Ovary (tissue), 3 donors: ENCODE measurements at regions not wholly inside any gene's neighbourhood (a gene's known extent, or its start where the extent isn't known, plus 50 kb on each side); places are given as distances from the start of the nearest gene placed in this dataset.

Experiments
- CTCF ChIP-seq, 3 donors: fragments of 450-650 bp in 2 of 3; fragments of 200-600 bp in 1 of 3; IDR thresholded peaks; one replicate each; pipeline versions ENCODE4 v1.5.1 to v1.8.0; 2016 to 2022; ENCODE audit warnings: antibody characterized with exemption in 3 of 3, mild to moderate bottlenecking in 1 of 3
- EP300 ChIP-seq: sonication (generic); formaldehyde crosslinking; IDR thresholded peaks from one replicate; pipeline ENCODE4 v1.6.1; 2017; ENCODE audit warnings: antibody characterized with exemption
- donor health status: DM: no; HTN: no; CAD: no.

- TF ChIP-seq CTCF (IDR thresholded peaks at IDR 0.05) (no peak), EP300 (no peak)
Measured at GRCh38 chr1:79550402-79550801, 543.9 kb upstream of the ADGRL4 start.
